HG03135 (cell line): ENCODE measurements at regions not wholly inside any gene's neighbourhood (a gene's known extent, or its start where the extent isn't known, plus 50 kb on each side); places are given as distances from the start of the nearest gene placed in this dataset.
"Not testable (repeated sequence)": the region's sequence is repeated elsewhere in the genome, so short reads cannot be mapped to it uniquely, and the experiment has no call there.

Experiments used
- ATAC-seq: cut with Tn5 transposase; IDR thresholded peaks from one replicate; pipeline ENCODE4 v1.9.1; 2021; ENCODE audit warnings: mild to moderate bottlenecking, moderate library complexity; ENCODE audit not compliant: unreplicated experiment

GRCh38 chr4:60814549-60814948, 385.6 kb upstream of the ADGRL3 start:
- no peak for ATAC-seq

GRCh38 chr4:60817609-60818008, 382.5 kb upstream of the ADGRL3 start:
- ATAC-seq, result no peak

- ATAC-seq, result no peak
Measured at GRCh38 chr4:60822986-60823385, 377.1 kb upstream of the ADGRL3 start.

GRCh38 chr4:60840020-60840419, 360.1 kb upstream of the ADGRL3 start:
- no peak for ATAC-seq

- ATAC-seq, result no peak
Measured at GRCh38 chr4:60846678-60847077, 353.4 kb upstream of the ADGRL3 start.

GRCh38 chr4:60847614-60848013, 352.5 kb upstream of the ADGRL3 start:
- no peak for ATAC-seq

GRCh38 chr4:60857130-60857753, 342.9 kb upstream of the ADGRL3 start:
- no peak for ATAC-seq

GRCh38 chr4:60863442-60863841, 336.7 kb upstream of the ADGRL3 start:
- ATAC-seq, result no peak

- no peak for ATAC-seq
Measured at GRCh38 chr4:60865273-60865672, 334.9 kb upstream of the ADGRL3 start.

- ATAC-seq, result no peak
Measured at GRCh38 chr4:60868232-60868960, 331.7 kb upstream of the ADGRL3 start.

GRCh38 chr4:60879135-60879701, 320.9 kb upstream of the ADGRL3 start:
- ATAC-seq, result no peak

- ATAC-seq, result no peak
Measured at GRCh38 chr4:60884587-60884986, 315.5 kb upstream of the ADGRL3 start.

GRCh38 chr4:60885011-60885410, 315.1 kb upstream of the ADGRL3 start:
- no peak for ATAC-seq

- no peak for ATAC-seq
Measured at GRCh38 chr4:60890743-60891142, 309.4 kb upstream of the ADGRL3 start.

GRCh38 chr4:60891947-60892346, 308.2 kb upstream of the ADGRL3 start:
- ATAC-seq, result no peak

GRCh38 chr4:60897415-60897814, 302.7 kb upstream of the ADGRL3 start:
- no peak for ATAC-seq

GRCh38 chr4:60905162-60905561, 295.0 kb upstream of the ADGRL3 start:
- ATAC-seq, result no peak

GRCh38 chr4:60911127-60911526, 289.0 kb upstream of the ADGRL3 start:
- no peak for ATAC-seq

GRCh38 chr4:60913002-60913401, 287.1 kb upstream of the ADGRL3 start:
- ATAC-seq, result no peak

- ATAC-seq, result no peak
Measured at GRCh38 chr4:60913671-60914070, 286.5 kb upstream of the ADGRL3 start.

- ATAC-seq, result not testable (repeated sequence)
Measured at GRCh38 chr4:60921735-60922134, 278.4 kb upstream of the ADGRL3 start.

GRCh38 chr4:60923075-60923474, 277.1 kb upstream of the ADGRL3 start:
- ATAC-seq, result no peak
